Mesenchymal stem cell (in vitro differentiated cells and primary cell): ENCODE measurements at regions not wholly inside any gene's neighbourhood (a gene's known extent, or its start where the extent isn't known, plus 50 kb on each side); places are given as distances from the start of the nearest gene placed in this dataset.

Experiments
- DNase-seq: peaks from one replicate; pipeline ENCODE4 v3.0.0-alpha.2; 2013
- H2AFZ ChIP-seq: one replicate; pipeline ENCODE4 v1.6.1; 2013; ENCODE audit warnings: low read depth, mild to moderate bottlenecking, control low read depth, inconsistent platforms, low read length, moderate library complexity
- H2AK5ac ChIP-seq: 2 replicates; pipeline ENCODE4 v1.6.1; 2013; ENCODE audit warnings: low read length, moderate library complexity, mild to moderate bottlenecking, inconsistent platforms; ENCODE audit not compliant: severe bottlenecking
- H2BK120ac ChIP-seq: one replicate; pipeline ENCODE4 v1.6.1; 2013; ENCODE audit warnings: low read depth, mild to moderate bottlenecking, inconsistent platforms, low read length, moderate library complexity
- H2BK12ac ChIP-seq, 2 experiments: one replicate each; pipeline ENCODE4 v1.6.1; 2013; ENCODE audit warnings: inconsistent platforms in 2 of 2, low read length in 2 of 2, mild to moderate bottlenecking in 2 of 2, moderate library complexity in 2 of 2, control low read depth in 1 of 2
- H2BK15ac ChIP-seq: one replicate; pipeline ENCODE4 v1.6.1; 2013; ENCODE audit warnings: mild to moderate bottlenecking, low read depth, inconsistent platforms; ENCODE audit not compliant: poor library complexity, severe bottlenecking
- H2BK5ac ChIP-seq: 2 replicates; pipeline ENCODE4 v1.6.1; 2013; ENCODE audit warnings: low read depth, mild to moderate bottlenecking, low read length, control low read depth, inconsistent platforms; ENCODE audit not compliant: poor library complexity, severe bottlenecking
- H3K14ac ChIP-seq, 2 experiments: one replicate each; pipeline ENCODE4 v1.6.1; 2013; ENCODE audit warnings: inconsistent platforms in 2 of 2, low read length in 2 of 2, control low read depth in 1 of 2, mild to moderate bottlenecking in 1 of 2, moderate library complexity in 1 of 2
- H3K18ac ChIP-seq, 2 experiments: one replicate each; pipeline ENCODE4 v1.6.1; 2013; ENCODE audit warnings: inconsistent platforms in 2 of 2, low read length in 2 of 2, control low read depth in 1 of 2, low read depth in 1 of 2, mild to moderate bottlenecking in 1 of 2
- H3K23ac ChIP-seq, 2 experiments: one replicate each; pipeline ENCODE4 v1.6.1; 2013; ENCODE audit warnings: inconsistent platforms in 2 of 2, low read length in 2 of 2, mild to moderate bottlenecking in 2 of 2, moderate library complexity in 2 of 2, control low read depth in 1 of 2
- H3K27ac ChIP-seq: 2 replicates; pipeline ENCODE4 v1.5.1; 2013; ENCODE audit warnings: mild to moderate bottlenecking, moderate library complexity, low read length, control low read depth, inconsistent platforms; ENCODE audit not compliant: poor library complexity, severe bottlenecking
- H3K27me3 ChIP-seq, 2 experiments: 2 replicates each; pipeline versions ENCODE4 v1.6.1 to v1.7.0; 2013; ENCODE audit warnings: low read length in 2 of 2, mild to moderate bottlenecking in 2 of 2, moderate library complexity in 2 of 2, control low read depth in 1 of 2, inconsistent platforms in 1 of 2; ENCODE audit not compliant: control insufficient read depth in 1 of 2, insufficient read depth in 1 of 2
- H3K36me3 ChIP-seq, 2 experiments: 2 replicates each; pipeline versions ENCODE4 v1.6.1 to v1.7.0; 2013; ENCODE audit warnings: low read length in 2 of 2, control low read depth in 1 of 2, inconsistent platforms in 1 of 2, low read depth in 1 of 2, mild to moderate bottlenecking in 1 of 2; ENCODE audit not compliant: insufficient read depth in 2 of 2, control insufficient read depth in 1 of 2
- H3K4ac ChIP-seq, 2 experiments: one replicate each; pipeline ENCODE4 v1.6.1; 2013; ENCODE audit warnings: inconsistent platforms in 2 of 2, low read length in 2 of 2, mild to moderate bottlenecking in 2 of 2, moderate library complexity in 2 of 2, control low read depth in 1 of 2, low read depth in 1 of 2
- H3K4me1 ChIP-seq: 2 replicates; pipeline ENCODE4 v1.6.1; 2013; ENCODE audit warnings: low read depth, low read length, control low read depth; ENCODE audit not compliant: control insufficient read depth, insufficient read depth
- H3K4me2 ChIP-seq: 2 replicates; pipeline ENCODE4 v1.6.1; 2013; ENCODE audit warnings: low read length, mild to moderate bottlenecking, inconsistent platforms; ENCODE audit not compliant: poor library complexity, severe bottlenecking
- H3K4me3 ChIP-seq, 2 experiments: 2 replicates each; pipeline versions ENCODE4 v1.5.1 to v1.7.0; 2013; ENCODE audit warnings: low read length in 2 of 2, mild to moderate bottlenecking in 2 of 2, control low read depth in 1 of 2, low read depth in 1 of 2; ENCODE audit not compliant: insufficient read depth in 1 of 2
- H3K79me1 ChIP-seq: replicated peaks from 2 replicates; pipeline ENCODE4 v1.6.1; 2013; ENCODE audit warnings: mild to moderate bottlenecking, control low read depth, low read length, inconsistent platforms; ENCODE audit not compliant: poor library complexity, severe bottlenecking
- H3K9ac ChIP-seq: 2 replicates; pipeline ENCODE4 v1.7.0; 2013; ENCODE audit warnings: mild to moderate bottlenecking, low read length, moderate library complexity
- H3K9me3 ChIP-seq: 2 replicates; pipeline ENCODE4 v1.7.0; 2013; ENCODE audit warnings: mild to moderate bottlenecking, low read length; ENCODE audit not compliant: control insufficient read depth
- H4K8ac ChIP-seq: one replicate; pipeline ENCODE4 v1.6.1; 2013; ENCODE audit warnings: inconsistent platforms, mild to moderate bottlenecking, low read length, moderate library complexity
- H4K91ac ChIP-seq: one replicate; pipeline ENCODE4 v1.6.1; 2013; ENCODE audit warnings: mild to moderate bottlenecking, low read length, inconsistent platforms
- WGBS: methylation state at CpG from one replicate; pipeline ENCODE4 v1.1.7; 2013; ENCODE audit warnings: mixed read lengths; 5-methylcytosine and 5-hydroxymethylcytosine counted together

GRCh38 chr10:121154310-121154709 is 303.1 kb downstream of the WDR11 start:
- no peak overlapping the region for H2BK15ac ChIP-seq
- no peak overlapping the region for H3K9ac ChIP-seq
- no peaks in the 10 kb centered on the region for H3K27me3 ChIP-seq
- no peak overlapping the region for H3K18ac ChIP-seq
- no peaks in the 10 kb centered on the region for H3K79me1 ChIP-seq
- H2AFZ ChIP-seq, result no peak overlapping the region
- no peak overlapping the region for H2BK5ac ChIP-seq
- WGBS, result 100% methylated on average over 1 of the region's 2 CpGs
- no peak overlapping the region for H2AK5ac ChIP-seq
- H3K4me1 ChIP-seq, result no peaks in the 10 kb centered on the region
- no peak overlapping the region for H3K14ac ChIP-seq
- no peak overlapping the region for H3K4me2 ChIP-seq
- H3K36me3 ChIP-seq, result no peaks in the 10 kb centered on the region
- no peak overlapping the region for H4K91ac ChIP-seq
- H3K27ac ChIP-seq, result no peak overlapping the region
- H3K23ac ChIP-seq, result no peak overlapping the region
- H4K8ac ChIP-seq, result no peak overlapping the region
- no peak overlapping the region for H3K4me3 ChIP-seq
- no peak for DNase-seq
- no peak overlapping the region for H3K4ac ChIP-seq
- H3K9me3 ChIP-seq, result peaks cover 10% of the 10 kb centered on the region
- no peak overlapping the region for H2BK120ac ChIP-seq
- H2BK12ac ChIP-seq, result no peak overlapping the region

- Histone ChIP-seq H3K79me1 (no peaks in the 10 kb centered on the region), H3K23ac (no peak overlapping the region), H3K4ac (no peak overlapping the region), H3K27ac (no peak overlapping the region), H3K4me2 (no peak overlapping the region), H2AFZ (no peak overlapping the region), H2BK5ac (no peak overlapping the region), H2BK15ac (no peak overlapping the region), H3K36me3 (no peaks in the 10 kb centered on the region), H3K18ac (no peak overlapping the region), H3K9me3 (peaks cover 10% of the 10 kb centered on the region), H3K9ac (no peak overlapping the region), H3K4me1 (no peaks in the 10 kb centered on the region), H3K27me3 (no peaks in the 10 kb centered on the region), H2BK12ac (no peak overlapping the region), H3K4me3 (no peak overlapping the region), H2AK5ac (no peak overlapping the region), H2BK120ac (no peak overlapping the region), H3K14ac (no peak overlapping the region), H4K91ac (no peak overlapping the region), H4K8ac (no peak overlapping the region)
- WGBS, result 71% methylated on average over 5 of the region's 5 CpGs
- no peak for DNase-seq
These were observed 303.7 kb downstream of the WDR11 start for GRCh38 chr10:121154846-121155245.

- H3K4me2 ChIP-seq, result no peak overlapping the region
- H2BK15ac ChIP-seq, result no peak overlapping the region
- no peak overlapping the region for H3K23ac ChIP-seq
- DNase-seq, result no peak
- no peak overlapping the region for H2BK5ac ChIP-seq
- no peak overlapping the region for H3K27ac ChIP-seq
- H2AFZ ChIP-seq, result no peak overlapping the region
- H3K4me1 ChIP-seq, result no peaks in the 10 kb centered on the region
- H2BK120ac ChIP-seq, result no peak overlapping the region
- no peak overlapping the region for H3K4ac ChIP-seq
- WGBS, result 72% methylated on average over 5 of the region's 5 CpGs
- H3K9ac ChIP-seq, result no peak overlapping the region
- no peak overlapping the region for H3K4me3 ChIP-seq
- H4K8ac ChIP-seq, result no peak overlapping the region
- H4K91ac ChIP-seq, result no peak overlapping the region
- H3K14ac ChIP-seq, result no peak overlapping the region
- H2BK12ac ChIP-seq, result no peak overlapping the region
- H3K9me3 ChIP-seq, result peaks cover 10% of the 10 kb centered on the region
- no peak overlapping the region for H3K18ac ChIP-seq
- no peaks in the 10 kb centered on the region for H3K27me3 ChIP-seq
- no peaks in the 10 kb centered on the region for H3K79me1 ChIP-seq
- H2AK5ac ChIP-seq, result no peak overlapping the region
- no peaks in the 10 kb centered on the region for H3K36me3 ChIP-seq
These were observed 304.7 kb downstream of the WDR11 start for GRCh38 chr10:121155742-121156474.

- Histone ChIP-seq H3K27ac (no peak overlapping the region), H2AK5ac (no peak overlapping the region), H3K4me2 (no peak overlapping the region), H2BK12ac (no peak overlapping the region), H3K79me1 (no peaks in the 10 kb centered on the region), H3K27me3 (no peaks in the 10 kb centered on the region), H4K91ac (no peak overlapping the region), H3K4me1 (no peaks in the 10 kb centered on the region), H3K36me3 (no peaks in the 10 kb centered on the region), H3K9me3 (peaks cover 9% of the 10 kb centered on the region), H3K9ac (no peak overlapping the region), H3K4me3 (no peak overlapping the region), H2BK15ac (no peak overlapping the region), H2BK5ac (no peak overlapping the region), H2BK120ac (no peak overlapping the region), H3K18ac (no peak overlapping the region), H3K14ac (no peak overlapping the region), H2AFZ (no peak overlapping the region), H3K23ac (no peak overlapping the region), H3K4ac (no peak overlapping the region), H4K8ac (no peak overlapping the region)
- 74% methylated on average over 4 of the region's 6 CpGs for WGBS
- peak; percentile 43 for DNase-seq
These were observed 306.8 kb downstream of the WDR11 start for GRCh38 chr10:121157998-121158397.
